GM19468 (cell line): ENCODE measurements at regions not wholly inside any gene's neighbourhood (a gene's known extent, or its start where the extent isn't known, plus 50 kb on each side); places are given as distances from the start of the nearest gene placed in this dataset.

Experiments used
- ATAC-seq: cut with Tn5 transposase; IDR thresholded peaks from one replicate; pipeline ENCODE4 v1.9.1; 2021; ENCODE audit warnings: mild to moderate bottlenecking, moderate library complexity, moderate number of reproducible peaks; ENCODE audit not compliant: unreplicated experiment; ENCODE audit errors: extremely low read depth

GRCh38 chr9:3733039-3733408, 207.2 kb upstream of the RFX3 start:
- no peak for ATAC-seq

GRCh38 chr9:3732077-3733038, 206.6 kb upstream of the RFX3 start:
- peak; percentile 67 for ATAC-seq

- ATAC-seq, result no peak
Observed at GRCh38 chr9:3730511-3730922, 204.7 kb upstream of the RFX3 start.

GRCh38 chr9:3721096-3721495, 195.3 kb upstream of the RFX3 start:
- ATAC-seq, result no peak

GRCh38 chr9:3719286-3719685, 193.5 kb upstream of the RFX3 start:
- ATAC-seq, result no peak

DNA sequence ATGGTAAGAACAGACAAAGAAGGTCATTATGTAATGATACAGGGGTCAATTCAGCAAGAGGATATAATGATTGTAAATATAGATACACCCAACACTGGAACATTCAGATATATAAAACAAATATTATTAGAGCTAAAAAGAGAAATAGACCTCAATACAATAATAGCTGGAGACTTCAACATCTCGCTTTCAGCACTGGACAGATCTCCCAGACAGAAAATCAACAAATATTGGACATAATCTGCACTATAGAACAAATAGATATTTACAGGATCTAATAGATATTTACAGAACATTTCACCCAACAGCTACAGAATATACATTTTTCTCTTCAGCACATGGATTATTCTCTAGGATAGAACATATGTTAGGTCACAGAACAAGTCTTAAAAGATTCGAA, 190.6 kb upstream of the RFX3 start:
- ATAC-seq, result no peak

- no peak for ATAC-seq
Observed at GRCh38 chr9:3708751-3709150, 182.9 kb upstream of the RFX3 start.

- ATAC-seq, result no peak
Observed at GRCh38 chr9:3704890-3705289, 179.1 kb upstream of the RFX3 start.

DNA sequence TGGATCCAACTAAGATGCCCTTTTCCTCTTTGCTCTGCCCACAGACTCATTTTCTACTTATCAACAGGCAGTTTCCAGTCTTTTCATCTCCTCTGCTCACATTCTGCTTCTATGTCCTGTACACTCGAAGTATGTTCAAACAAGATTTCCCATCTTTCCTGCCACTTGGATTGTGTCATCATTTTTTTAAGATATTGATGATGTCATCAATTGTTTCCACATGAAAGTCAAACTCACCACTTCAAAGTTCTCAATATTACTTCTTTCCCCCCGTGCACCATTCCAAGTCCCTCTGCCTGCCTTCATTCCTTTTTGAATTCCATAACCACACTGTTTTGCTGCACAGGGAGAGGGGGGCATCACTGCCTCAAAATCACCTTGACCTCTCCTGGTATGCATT, 175.0 kb upstream of the RFX3 start:
- ATAC-seq, result no peak

DNA sequence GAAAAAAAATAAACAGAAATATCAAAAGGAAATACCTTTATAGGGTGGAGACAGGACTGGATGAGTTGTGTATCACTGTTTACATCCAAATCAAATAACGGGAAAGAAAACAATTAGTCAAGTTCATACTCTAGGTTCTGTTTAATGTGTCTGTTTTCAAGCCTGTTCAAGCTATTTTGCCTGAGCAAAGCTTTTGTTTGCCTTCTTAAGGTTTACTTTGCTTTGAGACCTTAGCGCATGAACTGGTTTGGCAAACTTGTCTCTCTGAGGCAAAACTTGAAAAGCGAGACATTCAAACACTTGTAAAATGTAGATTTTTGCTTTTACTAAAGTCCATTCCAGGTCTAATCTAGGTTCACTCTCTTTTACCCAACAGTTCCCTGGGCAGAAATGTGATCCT, 174.1 kb upstream of the RFX3 start:
- ATAC-seq, result no peak

- ATAC-seq, result no peak
Observed at GRCh38 chr9:3698531-3698930, 172.7 kb upstream of the RFX3 start.

DNA sequence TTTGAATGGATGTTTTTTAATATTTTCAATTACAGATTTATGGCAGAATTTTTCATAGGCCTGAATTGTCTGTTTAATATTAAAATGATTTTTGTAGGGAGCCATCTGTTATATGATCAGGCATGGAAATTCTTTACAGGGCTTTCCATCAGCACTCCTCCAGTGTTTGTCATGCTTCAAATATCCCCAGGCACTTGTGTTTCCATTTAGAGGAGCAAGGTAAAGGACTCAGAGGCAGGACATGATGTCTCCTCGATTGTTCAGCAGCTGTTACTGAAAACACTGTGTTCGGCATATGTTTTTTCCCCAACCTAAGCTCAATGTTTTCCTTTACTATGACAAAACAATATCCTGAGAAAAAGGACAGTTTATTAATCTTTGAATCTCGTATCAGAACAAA, 172.3 kb upstream of the RFX3 start:
- no peak for ATAC-seq

- no peak for ATAC-seq
Observed at GRCh38 chr9:3696368-3696767, 170.6 kb upstream of the RFX3 start.

GRCh38 chr9:3692606-3693005, 166.8 kb upstream of the RFX3 start:
- ATAC-seq, result no peak

- ATAC-seq, result no peak
Observed at GRCh38 chr9:3689555-3689954, 163.8 kb upstream of the RFX3 start.

DNA sequence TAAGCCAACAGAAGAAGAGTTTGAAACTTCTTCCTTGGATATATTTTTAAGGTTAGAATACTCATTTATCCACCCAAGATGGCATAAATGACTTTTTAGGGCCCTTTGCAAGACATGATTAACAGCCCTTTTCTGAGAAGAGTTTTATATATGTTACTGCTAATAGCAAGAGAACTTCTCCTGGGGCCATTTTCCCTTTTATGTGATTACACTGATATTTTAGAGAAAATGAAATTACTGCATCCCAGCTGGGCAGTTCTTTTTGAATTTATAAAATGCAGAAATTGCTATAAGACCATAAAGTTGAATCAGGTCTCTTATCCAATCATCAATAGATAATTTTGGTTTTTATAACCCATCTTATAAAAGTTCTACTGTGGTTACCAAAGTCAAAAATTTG, 161.3 kb upstream of the RFX3 start:
- no peak for ATAC-seq

GRCh38 chr9:3682186-3682585, 156.4 kb upstream of the RFX3 start:
- no peak for ATAC-seq

GRCh38 chr9:3677541-3677940, 151.7 kb upstream of the RFX3 start:
- ATAC-seq, result no peak

- ATAC-seq, result no peak
Observed at GRCh38 chr9:3676766-3677165, 151.0 kb upstream of the RFX3 start.

- ATAC-seq, result no peak
Observed at GRCh38 chr9:3675946-3676345, 150.1 kb upstream of the RFX3 start.

GRCh38 chr9:3674561-3674960, 148.8 kb upstream of the RFX3 start:
- no peak for ATAC-seq

DNA sequence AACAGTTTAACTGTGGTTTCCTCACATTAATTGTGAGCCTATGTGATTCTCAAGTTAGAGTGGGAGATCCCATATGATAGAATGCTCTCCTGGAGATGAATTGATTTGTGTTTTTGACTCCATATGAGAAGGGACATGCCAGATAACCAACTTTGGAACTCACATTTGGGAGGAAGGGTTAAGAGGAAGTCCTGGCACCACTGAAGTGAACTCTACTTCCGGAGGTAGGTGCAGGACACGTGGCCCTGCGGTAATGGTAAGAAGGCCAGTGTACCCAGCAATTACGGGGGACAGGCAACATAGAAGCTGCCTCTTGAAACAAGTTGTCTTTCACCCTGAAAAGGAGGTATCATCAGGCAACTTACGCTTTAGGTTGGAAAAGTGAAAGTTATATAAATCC, 146.6 kb upstream of the RFX3 start:
- no peak for ATAC-seq
